Right lobe of liver (tissue), 4 donors: ENCODE measurements at regions not wholly inside any gene's neighbourhood (a gene's known extent, or its start where the extent isn't known, plus 50 kb on each side); places are given as distances from the start of the nearest gene placed in this dataset.

Source experiments
- CTCF ChIP-seq, 4 donors: fragments of 200-600 bp in 3 of 4; fragments of 450-650 bp in 1 of 4; IDR thresholded peaks; one replicate each; pipeline versions ENCODE4 v1.5.1 to v1.8.0; 2016 to 2022; ENCODE audit warnings: antibody characterized with exemption in 4 of 4, mild to moderate bottlenecking in 2 of 4
- POLR2A ChIP-seq: fragments of 450-650 bp; IDR thresholded peaks from one replicate; pipeline ENCODE4 v1.6.1; 2017; ENCODE audit warnings: antibody characterized with exemption, mild to moderate bottlenecking
- donor health status: DM: no; HTN: no; CAD: no.
- donor health status: DM: no; HTN: no; CAD: no.
- donor health status: DM: no; HTN: yes; CAD: no.

- peak; percentile 85 to 93 (median 90) for TF ChIP-seq CTCF (IDR thresholded peaks at IDR 0.05)
- TF ChIP-seq POLR2A, result no peak
Observed at GRCh38 chr11:122215244-122215992, 99.4 kb upstream of the BLID start.
